H1 (cell line): ENCODE measurements at regions not wholly inside any gene's neighbourhood (a gene's known extent, or its start where the extent isn't known, plus 50 kb on each side); places are given as distances from the start of the nearest gene placed in this dataset.
A peak's percentile ranks its signal among the peaks of the same experiment; 100 is the strongest.

Experiments
- CTCF ChIA-PET: fragments of 300-600 bp; sonication (Branson Sonifier 250); formaldehyde crosslinking; loops from one replicate; lab custom pipeline; 2021; ENCODE audit not compliant: partially characterized antibody; lab: Charles Lee
- POLR2A ChIA-PET: fragments of 300-600 bp; sonication (Branson Sonifier 250); formaldehyde crosslinking; loops from one replicate; lab custom pipeline; 2021; ENCODE audit warnings: inconsistent platforms; ENCODE audit not compliant: partially characterized antibody; lab: Charles Lee
- DNase-seq, 2 experiments: peaks; one replicate each; pipeline versions ENCODE4 v3.0.0 to v3.0.0-alpha.2; 2010 to 2022; ENCODE audit warnings: low spot score in 2 of 2, low read depth in 1 of 2, mixed read lengths in 1 of 2
- FAIRE-seq: peaks from 2 replicates; lab custom pipeline; 2011; peaks lifted over from hg19 to GRCh38; lab: Jason Lieb, UNC
- H2AFZ ChIP-seq: 2 replicates; pipeline ENCODE4 v1.8.1; 2012; ENCODE audit warnings: low read length, inconsistent platforms
- H2AK5ac ChIP-seq: 2 replicates; pipeline ENCODE4 v1.6.1; 2013; ENCODE audit warnings: low read depth, low read length
- H2BK120ac ChIP-seq: replicated peaks from 2 replicates; pipeline ENCODE3; 2013; ENCODE audit warnings: low read depth, low read length, inconsistent platforms
- H2BK12ac ChIP-seq: 2 replicates; pipeline ENCODE4 v1.6.1; 2013; ENCODE audit warnings: low read depth, low read length
- H2BK15ac ChIP-seq: 2 replicates; pipeline ENCODE4 v1.6.1; 2013; ENCODE audit warnings: low read length
- H2BK20ac ChIP-seq: 2 replicates; pipeline ENCODE4 v1.6.1; 2013; ENCODE audit warnings: low read length
- H2BK5ac ChIP-seq: 2 replicates; pipeline ENCODE4 v1.6.1; 2013; ENCODE audit warnings: low read depth, low read length
- H3K14ac ChIP-seq: 2 replicates; pipeline ENCODE4 v1.6.1; 2013; ENCODE audit warnings: inconsistent platforms; ENCODE audit not compliant: insufficient read length
- H3K18ac ChIP-seq: 2 replicates; pipeline ENCODE4 v1.6.1; 2013; ENCODE audit warnings: low read length; ENCODE audit errors: extremely low read depth
- H3K23ac ChIP-seq: 2 replicates; pipeline ENCODE4 v1.6.1; 2013; ENCODE audit warnings: inconsistent platforms; ENCODE audit not compliant: insufficient read length
- H3K23me2 ChIP-seq: 2 replicates; pipeline ENCODE4 v1.6.1; 2013; ENCODE audit warnings: low read depth, low read length
- H3K27ac ChIP-seq: 2 replicates; pipeline ENCODE4 v1.6.1; 2011; ENCODE audit warnings: low read depth, low read length, inconsistent platforms
- H3K27me3 ChIP-seq, 4 experiments: replicated peaks in 1 of 4; 1 replicate in 1 of 4; 2 replicates in 3 of 4; pipeline versions ENCODE4 v1.6.1 to v1.8.1; 2011 to 2013; ENCODE audit warnings: low read length in 3 of 4, mild to moderate bottlenecking in 3 of 4, inconsistent platforms in 2 of 4, mixed read lengths in 2 of 4, moderate library complexity in 1 of 4; ENCODE audit not compliant: control insufficient read depth in 3 of 4, insufficient read depth in 3 of 4; ENCODE audit errors: extremely low read depth in 1 of 4
- H3K36me3 ChIP-seq, 4 experiments: 2 replicates each; pipeline versions ENCODE4 v1.6.1 to v1.8.1; 2011 to 2013; ENCODE audit warnings: mild to moderate bottlenecking in 4 of 4, low read length in 3 of 4, moderate library complexity in 2 of 4, control low read depth in 1 of 4, inconsistent platforms in 1 of 4; ENCODE audit not compliant: insufficient read depth in 4 of 4, control insufficient read depth in 2 of 4
- H3K4ac ChIP-seq: replicated peaks from 2 replicates; pipeline ENCODE3; 2013; ENCODE audit warnings: low read length, low read depth, mixed read lengths, inconsistent platforms; ENCODE audit not compliant: insufficient read length
- H3K4me1 ChIP-seq, 4 experiments: replicated peaks in 1 of 4; 1 replicate in 1 of 4; 2 replicates in 3 of 4; pipeline versions ENCODE4 v1.6.1 to v1.8.1; 2011 to 2013; ENCODE audit warnings: low read length in 3 of 4, inconsistent platforms in 2 of 4, mixed read lengths in 1 of 4; ENCODE audit not compliant: insufficient read depth in 4 of 4, control insufficient read depth in 3 of 4
- H3K4me2 ChIP-seq, 2 experiments: 2 replicates each; pipeline versions ENCODE4 v1.6.1 to v1.8.1; 2011 to 2013; ENCODE audit warnings: low read depth in 2 of 2, low read length in 2 of 2, control low read depth in 1 of 2, inconsistent platforms in 1 of 2, mild to moderate bottlenecking in 1 of 2; ENCODE audit not compliant: insufficient read depth in 1 of 2
- H3K4me3 ChIP-seq, 4 experiments: fragments of 200-600, 300-600 bp in 1 of 4; sonication (generic), shearing (Covaris generic), sonication (Bioruptor Twin) in 1 of 4; 2 replicates each; pipeline versions ENCODE4 v1.5.1 to v1.8.1; 2011 to 2016; ENCODE audit warnings: low read length in 4 of 4, low read depth in 3 of 4, control low read depth in 2 of 4, inconsistent platforms in 2 of 4, mild to moderate bottlenecking in 2 of 4, mixed read lengths in 1 of 4, moderate library complexity in 1 of 4; ENCODE audit not compliant: insufficient read depth in 2 of 4; ENCODE audit errors: extremely low read depth in 1 of 4
- H3K56ac ChIP-seq: replicated peaks from 2 replicates; pipeline ENCODE3; 2013; ENCODE audit warnings: low read depth, mild to moderate bottlenecking, mixed read lengths, low read length, inconsistent platforms; ENCODE audit not compliant: insufficient read length
- H3K79me1 ChIP-seq: 2 replicates; pipeline ENCODE4 v1.6.1; 2013; ENCODE audit warnings: low read depth, low read length, control low read depth
- H3K79me2 ChIP-seq, 2 experiments: 2 replicates each; pipeline versions ENCODE4 v1.6.1 to v1.8.1; 2012 to 2013; ENCODE audit warnings: low read length in 2 of 2, mild to moderate bottlenecking in 2 of 2, inconsistent platforms in 1 of 2; ENCODE audit not compliant: insufficient read depth in 2 of 2, control insufficient read depth in 1 of 2
- H3K9ac ChIP-seq, 4 experiments: replicated peaks in 1 of 4; 1 replicate in 1 of 4; 2 replicates in 3 of 4; pipeline versions ENCODE4 v1.6.1 to v1.8.1; 2011 to 2013; ENCODE audit warnings: low read depth in 3 of 4, low read length in 3 of 4, control low read depth in 2 of 4, mild to moderate bottlenecking in 2 of 4, moderate library complexity in 2 of 4, inconsistent platforms in 1 of 4; ENCODE audit errors: extremely low read depth in 1 of 4
- H3K9me3 ChIP-seq, 2 experiments: 2 replicates each; pipeline versions ENCODE4 v1.6.1 to v1.8.1; 2012 to 2013; ENCODE audit warnings: mild to moderate bottlenecking in 2 of 2, moderate library complexity in 2 of 2, control low read depth in 1 of 2, inconsistent platforms in 1 of 2, low read depth in 1 of 2, low read length in 1 of 2, mixed read lengths in 1 of 2; ENCODE audit not compliant: insufficient read depth in 2 of 2
- H4K20me1 ChIP-seq, 2 experiments: replicated peaks in 1 of 2; 2 replicates each; pipeline versions ENCODE3 to v1.8.1; 2011 to 2013; ENCODE audit warnings: inconsistent platforms in 2 of 2, low read length in 2 of 2, mild to moderate bottlenecking in 1 of 2; ENCODE audit not compliant: insufficient read depth in 2 of 2, control insufficient read depth in 1 of 2
- H4K5ac ChIP-seq: 2 replicates; pipeline ENCODE4 v1.6.1; 2013; ENCODE audit warnings: low read length, low read depth, mixed read lengths, inconsistent platforms; ENCODE audit not compliant: insufficient read length
- H4K8ac ChIP-seq: 2 replicates; pipeline ENCODE4 v1.8.0; 2013; ENCODE audit warnings: mild to moderate bottlenecking, moderate library complexity, low read length, inconsistent platforms; ENCODE audit not compliant: insufficient read depth; ENCODE audit errors: extremely low read depth
- H4K91ac ChIP-seq: replicated peaks from 2 replicates; pipeline ENCODE3; 2013; ENCODE audit warnings: low read length, mixed read lengths, inconsistent platforms; ENCODE audit not compliant: insufficient read length
- BCL11A ChIP-seq, 2 experiments: IDR thresholded peaks; one replicate each; pipeline ENCODE4 v1.6.1; 2011; ENCODE audit warnings: low read depth in 2 of 2, low read length in 2 of 2, mild to moderate bottlenecking in 2 of 2
- E2F6 ChIP-seq: IDR thresholded peaks from 2 replicates; pipeline ENCODE4 v1.6.1; 2012; ENCODE audit warnings: inconsistent platforms
- EGR1 ChIP-seq: IDR thresholded peaks from 2 replicates; pipeline ENCODE4 v1.6.1; 2011; ENCODE audit warnings: low read depth, low read length, borderline replicate concordance
- EP300 ChIP-seq, 2 experiments: IDR thresholded peaks; 1 replicate in 1 of 2; 2 replicates in 1 of 2; pipeline ENCODE4 v1.6.1; 2011 to 2012; ENCODE audit warnings: low read depth in 2 of 2, low read length in 2 of 2, mild to moderate bottlenecking in 2 of 2, borderline replicate concordance in 1 of 2, inconsistent platforms in 1 of 2, moderate library complexity in 1 of 2
- KDM5A ChIP-seq: fragments of 200-600 bp; IDR thresholded peaks from 2 replicates; pipeline ENCODE4 v1.7.1; 2012; ENCODE audit warnings: mild to moderate bottlenecking, low read length, inconsistent platforms, mixed read lengths
- POU5F1 ChIP-seq: IDR thresholded peaks from 2 replicates; pipeline ENCODE4 v1.6.1; 2011; ENCODE audit warnings: low read depth, mild to moderate bottlenecking, low read length, moderate library complexity
- RAD21 ChIP-seq, 2 experiments: IDR thresholded peaks in 1 of 2; conservative IDR thresholded peaks in 1 of 2; 2 replicates each; pipeline ENCODE4 v1.6.1; 2011; ENCODE audit warnings: low read depth in 2 of 2, low read length in 2 of 2, improper control_type of control experiment in 1 of 2, inconsistent platforms in 1 of 2, mild to moderate bottlenecking in 1 of 2, moderate library complexity in 1 of 2
- SAP30 ChIP-seq: fragments of 300-600 bp; sonication (generic); IDR thresholded peaks from 2 replicates; pipeline ENCODE4 v1.7.1; 2012; ENCODE audit warnings: low read length, moderate library complexity, mild to moderate bottlenecking, inconsistent platforms; ENCODE audit not compliant: insufficient read depth, insufficient replicate concordance
- TAF1 ChIP-seq: IDR thresholded peaks from 2 replicates; pipeline ENCODE4 v1.6.1; 2011; ENCODE audit warnings: mild to moderate bottlenecking, low read depth, low read length
- TAF7 ChIP-seq: optimal IDR thresholded peaks from 2 replicates; pipeline ENCODE3; 2011; ENCODE audit warnings: low read depth, mild to moderate bottlenecking, inconsistent platforms, low read length, moderate library complexity, borderline replicate concordance
- WGBS, 2 experiments: shearing (Covaris generic) in 1 of 2; methylation state at CpG; one replicate each; pipeline versions ENCODE4 v1.1.6 to v1.1.7; 2013 to 2015; ENCODE audit warnings: low lambda C conversion rate in 2 of 2, mixed read lengths in 2 of 2, inconsistent platforms in 1 of 2, low coverage in 1 of 2, missing lambda C conversion rate in 1 of 2; ENCODE audit not compliant: insufficient replicate concordance in 2 of 2, insufficient coverage in 1 of 2, insufficient read length in 1 of 2; ENCODE audit errors: extremely low coverage in 1 of 2, missing lambda C conversion rate in 1 of 2; 5-methylcytosine and 5-hydroxymethylcytosine counted together

GRCh38 chr1:234724516-234725176 lies 114.7 kb upstream of the IRF2BP2 start:
- CTCF ChIA-PET = interaction anchor here (0.6 to 1.6 kb wide), 6 partner anchors 10 to 198 kb away, joined by 3 to 7 read pairs (median 3); no protein-coding TSS in a partner anchor
- Histone ChIP-seq H3K9me3 (no peaks in the 10 kb centered on the region), H3K23me2 (no peaks in the 10 kb centered on the region), H3K4ac (no peak overlapping the region), H2BK12ac (peak overlapping the region; percentile 99), H3K56ac (no peak overlapping the region), H2BK15ac (peak overlapping the region; percentile 5; the same call in 1 of the 2 replicates), H3K4me3 (peak overlapping the region in 1 of 4 experiments; percentile 20; a peak in 1 of 8 replicates), H3K9ac (peak overlapping the region in 3 of 4 experiments; percentile 31 to 50 (median 38); a peak in 6 of 7 replicates), H2AK5ac (peak overlapping the region; percentile 79; the same call in 1 of the 2 replicates), H4K20me1 (no peaks in the 10 kb centered on the region), H3K18ac (peak overlapping the region; percentile 20), H2BK120ac (no peak overlapping the region), H3K14ac (no peak overlapping the region), H3K79me1 (no peaks in the 10 kb centered on the region), H4K91ac (peak overlapping the region; percentile 12), H2BK20ac (peak overlapping the region; percentile 68; the same call in 1 of the 2 replicates), H3K79me2 (no peaks in the 10 kb centered on the region), H3K27me3 (no peaks in the 10 kb centered on the region; a peak in 2 of 7 replicates), H2AFZ (peak overlapping the region; percentile 17), H3K27ac (peak overlapping the region; percentile 56; the same call in 1 of the 2 replicates), H4K8ac (peak overlapping the region; percentile 57; the same call in 1 of the 2 replicates), H3K36me3 (no peaks in the 10 kb centered on the region), H3K23ac (no peak overlapping the region), H4K5ac (no peak overlapping the region), H2BK5ac (peak overlapping the region; percentile 72), H3K4me2 (peak overlapping the region; percentile 44 to 48), H3K4me1 (peaks cover 13 to 33% (median 21%) of the 10 kb centered on the region in 4 experiments)
- WGBS, 2 experiments = 62% methylated on average over 14 of the region's 16 CpGs; no CpG with 5 or more reads in 1 of the 2 experiments
- DNase-seq = no peak
- POLR2A ChIA-PET = interaction anchor here (0.6 to 1.6 kb wide), 5 partner anchors 21 to 219 kb away, joined by 3 to 12 read pairs (median 3); partner anchors contain the start of gene IRF2BP2
- no peak for FAIRE-seq
- no peak for TF ChIP-seq POU5F1
- no peak for TF ChIP-seq RAD21 (IDR thresholded peaks at IDR 0.05 in 1 of 2, conservative IDR thresholded peaks at IDR 0.05 in 1 of 2; ENCODE audit: low read depth in 2 of 2, low read length in 2 of 2)
- 0 out of 2 replicates have a peak, but pooled peaks have one; percentile 21 for TF ChIP-seq E2F6
- no peak for TF ChIP-seq EGR1
- TF ChIP-seq KDM5A = no peak
- no peak for TF ChIP-seq SAP30
- TF ChIP-seq BCL11A (IDR thresholded peaks at IDR 0.05; ENCODE audit: low read depth in 2 of 2, low read length in 2 of 2) = no peak
- no peak for TF ChIP-seq EP300 (IDR thresholded peaks at IDR 0.05; ENCODE audit: borderline replicate concordance in 1 of 2, low read depth in 2 of 2, low read length in 2 of 2)
- peak; percentile 1; the same call in 1 of the 2 replicates for TF ChIP-seq TAF1
- no peak for TF ChIP-seq TAF7
